Gastroesophageal sphincter (tissue), 4 donors: ENCODE measurements at regions not wholly inside any gene's neighbourhood (a gene's known extent, or its start where the extent isn't known, plus 50 kb on each side); places are given as distances from the start of the nearest gene placed in this dataset.
"Not testable (repeated sequence)": the region's sequence is repeated elsewhere in the genome, so short reads cannot be mapped to it uniquely, and the experiment has no call there.

ENCODE experiments used
- ATAC-seq: fragments of 150-250 bp; one replicate; pipeline ENCODE4 v1.9.1; 2016; ENCODE audit warnings: mild to moderate bottlenecking, moderate library complexity
- H3K27ac ChIP-seq, 4 donors: fragments of 200-600 bp; sonication (generic) in 3 of 4; 1 replicate in 3 of 4; 2 replicates in 1 of 4; pipeline ENCODE4 v1.5.1; 2016 to 2019
- H3K27me3 ChIP-seq: fragments of 200-600 bp; sonication (generic); one replicate; pipeline ENCODE4 v1.5.1; 2019
- H3K36me3 ChIP-seq, 2 donors: fragments of 200-600 bp; sonication (generic); one replicate each; pipeline ENCODE4 v1.5.1; 2019; ENCODE audit warnings: control low read depth in 1 of 2
- H3K4me1 ChIP-seq, 3 donors: fragments of 200-600 bp; sonication (generic); 1 replicate in 2 of 3; 2 replicates in 1 of 3; pipeline ENCODE4 v1.5.1; 2016 to 2019; ENCODE audit warnings: control low read depth in 2 of 3
- H3K4me3 ChIP-seq, 2 donors: fragments of 200-600 bp; sonication (generic); one replicate each; pipeline ENCODE4 v1.5.1; 2019; ENCODE audit warnings: mild to moderate bottlenecking in 1 of 2, moderate library complexity in 1 of 2
- H3K9me3 ChIP-seq, 3 donors: fragments of 200-600 bp; sonication (generic); one replicate each; pipeline ENCODE4 v1.5.1; 2017 to 2019; ENCODE audit warnings: control low read depth in 2 of 3
- CTCF ChIP-seq, 4 experiments: fragments of 200-600 bp in 2 of 4; fragments of 450-650 bp in 2 of 4; sonication (generic) in 1 of 4; IDR thresholded peaks; one replicate each; pipeline ENCODE4 v1.5.1; 2017 to 2019; ENCODE audit warnings: antibody characterized with exemption in 4 of 4, mild to moderate bottlenecking in 2 of 4, moderate library complexity in 2 of 4
- EP300 ChIP-seq: sonication (generic); formaldehyde crosslinking; IDR thresholded peaks from one replicate; pipeline ENCODE4 v1.6.1; 2017; ENCODE audit warnings: antibody characterized with exemption, mild to moderate bottlenecking
- POLR2A ChIP-seq, 2 donors: fragments of 450-650 bp; IDR thresholded peaks; one replicate each; pipeline ENCODE4 v1.6.1; 2017; ENCODE audit warnings: antibody characterized with exemption in 2 of 2, mild to moderate bottlenecking in 2 of 2, moderate library complexity in 1 of 2
- POLR2AphosphoS5 ChIP-seq: sonication (generic); formaldehyde crosslinking; IDR thresholded peaks from one replicate; pipeline ENCODE4 v1.6.1; 2017; ENCODE audit warnings: antibody characterized with exemption
- WGBS, 2 donors: methylation state at CpG; one replicate each; pipeline ENCODE4 v1.1.5; 2018; ENCODE audit warnings: low coverage in 1 of 2; 5-methylcytosine and 5-hydroxymethylcytosine counted together

DNA sequence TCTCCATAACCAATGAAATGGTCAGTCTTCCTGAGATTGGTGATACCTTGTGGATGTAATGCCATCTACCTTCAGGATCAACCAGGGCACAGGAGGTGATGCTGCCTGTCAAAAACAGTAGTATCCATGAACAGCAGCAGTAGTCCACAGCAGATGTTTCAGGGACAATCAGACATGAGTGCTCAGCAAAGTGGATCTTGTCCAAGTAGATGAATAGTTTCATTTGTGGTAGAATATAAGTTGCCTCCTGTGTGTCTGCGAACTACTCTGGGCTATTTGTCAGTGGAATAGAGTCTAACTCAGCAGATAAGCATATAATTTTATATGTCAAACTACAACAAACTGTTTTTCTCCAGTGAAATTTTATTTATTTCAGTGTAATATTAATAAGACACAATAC, 1860.1 kb upstream of the ACO1 start:
- Histone ChIP-seq H3K4me3 (no peak overlapping the region), H3K9me3 (no peaks in the 10 kb centered on the region), H3K27ac (no peak overlapping the region), H3K36me3 (no peaks in the 10 kb centered on the region), H3K4me1 (no peaks in the 10 kb centered on the region), H3K27me3 (no peaks in the 10 kb centered on the region)
- 82 to 100% methylated on average over 1 of the region's 1 CpG for WGBS, 2 donors
- no peak for ATAC-seq
- TF ChIP-seq POLR2A (IDR thresholded peaks at IDR 0.05), result no peak
- TF ChIP-seq CTCF (IDR thresholded peaks at IDR 0.05), result no peak
- no peak for TF ChIP-seq POLR2AphosphoS5
- TF ChIP-seq EP300, result no peak

DNA sequence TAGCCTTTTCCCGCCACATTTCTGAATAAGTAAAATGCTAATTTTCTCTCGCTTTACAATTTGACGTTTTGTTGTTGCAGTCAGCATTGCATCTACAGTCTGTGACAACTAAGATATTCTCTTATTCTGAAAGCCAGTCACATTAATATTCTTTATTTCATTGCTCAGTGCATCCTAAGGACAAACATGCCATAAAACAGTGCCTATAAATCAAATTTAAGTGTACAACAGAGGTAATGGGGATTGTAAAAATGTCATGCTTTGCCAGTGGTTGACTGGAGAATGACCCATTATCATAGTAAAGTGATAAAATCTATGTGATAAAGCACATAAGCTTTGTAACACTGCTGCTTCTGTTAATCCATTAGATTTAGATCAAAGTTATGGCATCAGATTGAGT, 1850.0 kb upstream of the ACO1 start:
- TF ChIP-seq CTCF (IDR thresholded peaks at IDR 0.05) (no peak), POLR2AphosphoS5 (no peak), POLR2A (IDR thresholded peaks at IDR 0.05) (no peak), EP300 (no peak)
- Histone ChIP-seq H3K4me3 (no peak overlapping the region), H3K27ac (no peak overlapping the region), H3K27me3 (no peaks in the 10 kb centered on the region), H3K36me3 (no peaks in the 10 kb centered on the region), H3K4me1 (no peaks in the 10 kb centered on the region), H3K9me3 (no peaks in the 10 kb centered on the region)
- 98 to 100% methylated on average over 3 of the region's 3 CpGs for WGBS, 2 donors
- ATAC-seq, result no peak

DNA sequence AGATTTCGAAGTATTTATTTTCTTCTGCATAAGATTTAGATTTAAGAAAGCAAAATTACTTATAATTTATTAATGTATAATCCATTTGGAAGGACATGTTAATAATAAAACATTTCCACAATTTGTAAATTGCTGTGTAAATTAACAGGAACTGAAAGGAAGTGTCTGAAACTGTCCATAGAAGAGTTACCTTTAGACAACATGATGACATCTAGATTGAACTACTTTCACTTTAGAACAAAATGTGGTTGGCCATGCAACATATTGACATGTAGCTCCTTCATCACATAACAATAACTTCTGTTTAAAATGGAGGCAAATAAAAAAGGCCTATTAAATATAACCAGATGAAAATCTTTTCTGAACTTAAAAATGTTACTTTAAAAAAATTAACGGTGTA, 1849.5 kb upstream of the ACO1 start:
- H3K27ac ChIP-seq, result no peak overlapping the region
- no peaks in the 10 kb centered on the region for H3K36me3 ChIP-seq
- no peaks in the 10 kb centered on the region for H3K27me3 ChIP-seq
- ATAC-seq, result no peak
- no peaks in the 10 kb centered on the region for H3K9me3 ChIP-seq
- WGBS, 2 donors, result 79 to 84% methylated on average over 2 of the region's 2 CpGs
- no peak for TF ChIP-seq EP300
- no peak overlapping the region for H3K4me3 ChIP-seq
- H3K4me1 ChIP-seq, result no peaks in the 10 kb centered on the region

GRCh38 chr9:30536494-30536893, 1847.9 kb upstream of the ACO1 start:
- TF ChIP-seq POLR2A (IDR thresholded peaks at IDR 0.05) (no peak), POLR2AphosphoS5 (no peak), EP300 (no peak), CTCF (IDR thresholded peaks at IDR 0.05) (no peak)
- WGBS, 2 donors, result 89 to 100% methylated on average over 2 to 3 of the region's 3 CpGs
- Histone ChIP-seq H3K27ac (no peak overlapping the region), H3K27me3 (no peaks in the 10 kb centered on the region), H3K4me1 (no peaks in the 10 kb centered on the region), H3K9me3 (no peaks in the 10 kb centered on the region), H3K36me3 (no peaks in the 10 kb centered on the region), H3K4me3 (no peak overlapping the region)
- ATAC-seq, result no peak

GRCh38 chr9:30539696-30540095, 1844.7 kb upstream of the ACO1 start:
- not testable (repeated sequence) for ATAC-seq, H3K4me1 ChIP-seq, H3K27ac ChIP-seq, H3K9me3 ChIP-seq, H3K27me3 ChIP-seq, H3K4me3 ChIP-seq, H3K36me3 ChIP-seq
- WGBS, 2 donors, result 96% methylated on average over 3 of the region's 15 CpGs; no CpG with 5 or more reads in 1 of the 2 donors

DNA sequence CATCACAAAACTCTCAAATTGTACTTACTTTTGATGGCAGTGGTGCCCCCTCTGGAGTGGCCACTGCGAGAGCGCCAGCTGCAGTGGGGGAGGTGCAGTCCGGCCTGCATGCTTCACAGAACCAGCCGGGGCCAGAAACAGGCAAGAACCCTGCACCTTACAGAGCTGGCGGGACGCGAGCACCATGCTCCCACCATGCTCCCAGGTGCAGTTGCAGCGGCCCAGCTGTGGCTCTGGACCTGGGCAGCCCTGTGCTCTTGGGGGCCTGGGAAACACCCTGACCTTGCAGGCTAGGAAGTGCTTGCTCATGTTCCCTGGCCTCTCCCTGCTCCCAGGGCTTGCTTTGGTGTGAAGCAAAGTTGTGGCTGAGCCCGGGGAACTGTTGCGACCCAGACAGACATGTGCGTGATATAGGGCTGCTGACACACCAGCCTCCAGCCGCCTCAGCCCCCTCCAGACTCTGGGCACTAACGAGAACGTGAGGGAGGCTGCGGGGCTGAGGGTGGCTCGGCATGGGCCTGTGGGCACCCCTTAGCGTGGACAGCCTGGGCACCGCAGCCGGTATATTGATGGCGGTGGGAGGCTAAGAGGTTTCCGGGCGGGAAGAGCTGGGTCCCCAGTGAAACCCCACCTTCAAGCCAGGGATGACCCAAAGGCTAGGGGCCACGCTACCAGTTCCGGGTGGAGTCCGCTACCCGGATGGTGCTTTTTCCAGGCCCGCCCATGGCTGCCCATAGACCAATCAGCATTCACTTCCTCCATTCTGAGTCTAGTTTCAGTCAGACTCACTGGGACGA, 1809.9 kb upstream of the ACO1 start:
- Histone ChIP-seq H3K27ac (no peak overlapping the region), H3K4me3 (no peak overlapping the region), H3K36me3 (no peaks in the 10 kb centered on the region), H3K4me1 (no peaks in the 10 kb centered on the region), H3K9me3 (peaks cover 0 to 9% (median 0%) of the 10 kb centered on the region in 3 donors), H3K27me3 (no peaks in the 10 kb centered on the region)
- no peak for ATAC-seq
- 80 to 87% methylated on average over 1 to 3 of the region's 28 CpGs for WGBS, 2 donors
- TF ChIP-seq POLR2AphosphoS5 (no peak), POLR2A (IDR thresholded peaks at IDR 0.05) (no peak), CTCF (IDR thresholded peaks at IDR 0.05) (no peak), EP300 (no peak)
